T-cell (primary cell): ENCODE measurements at regions not wholly inside any gene's neighbourhood (a gene's known extent, or its start where the extent isn't known, plus 50 kb on each side); places are given as distances from the start of the nearest gene placed in this dataset.
A peak's percentile ranks its signal among the peaks of the same experiment; 100 is the strongest.
"Not testable (repeated sequence)": the region's sequence is repeated elsewhere in the genome, so short reads cannot be mapped to it uniquely, and the experiment has no call there.

ENCODE experiments used
- ATAC-seq, 4 experiments: fragments of 200-7000 bp in 3 of 4; fragments of 150-1000 bp in 1 of 4; cut with Tn5 transposase; replicated peaks in 1 of 4; 1 replicate in 3 of 4; 2 replicates in 1 of 4; pipeline ENCODE4 v1.10.0; 2021; ENCODE audit warnings: moderate library complexity in 3 of 4, mild to moderate bottlenecking in 2 of 4, moderate number of reproducible peaks in 1 of 4
- CTCF ChIA-PET, 2 donors: fragments of 300-600 bp; sonication (Branson Sonifier 250); formaldehyde crosslinking; loops; one replicate each; lab custom pipeline; 2022; ENCODE audit warnings: antibody characterized with exemption in 2 of 2; lab: Charles Lee
- POLR2A ChIA-PET, 2 donors: fragments of 300-600 bp; sonication (Branson Sonifier 250); formaldehyde crosslinking; loops; one replicate each; lab custom pipeline; 2022; ENCODE audit warnings: antibody characterized with exemption in 2 of 2; lab: Charles Lee
- DNase-seq, 35 experiments: peaks; one replicate each; pipeline versions ENCODE4 v3.0.0 to v3.0.0-alpha.2; 2013 to 2023
- H3K27ac ChIP-seq: one replicate; pipeline ENCODE4 v1.5.1; 2013; ENCODE audit warnings: low read length
- H3K27me3 ChIP-seq, 2 experiments: replicated peaks in 1 of 2; 1 replicate in 1 of 2; 2 replicates in 1 of 2; pipeline versions ENCODE4 v1.6.1 to v1.7.0; 2013; ENCODE audit warnings: low read length in 1 of 2, mixed read lengths in 1 of 2; ENCODE audit not compliant: control insufficient read depth in 2 of 2, insufficient read depth in 2 of 2; ENCODE audit errors: extremely low read depth in 1 of 2
- H3K36me3 ChIP-seq, 2 donors: 1 replicate in 1 of 2; 2 replicates in 1 of 2; pipeline versions ENCODE4 v1.6.1 to v1.7.0; 2013; ENCODE audit warnings: low read length in 1 of 2; ENCODE audit not compliant: control insufficient read depth in 2 of 2, insufficient read depth in 1 of 2; ENCODE audit errors: extremely low read depth in 1 of 2
- H3K4me1 ChIP-seq, 2 experiments: 1 replicate in 1 of 2; 2 replicates in 1 of 2; pipeline versions ENCODE4 v1.6.1 to v1.7.0; 2013; ENCODE audit warnings: low read length in 2 of 2, mixed read lengths in 1 of 2; ENCODE audit not compliant: insufficient read depth in 2 of 2, control insufficient read depth in 1 of 2; ENCODE audit errors: extremely low read depth in 1 of 2
- H3K4me3 ChIP-seq, 2 donors: 1 replicate in 1 of 2; 2 replicates in 1 of 2; pipeline versions ENCODE4 v1.5.1 to v1.7.0; 2013; ENCODE audit warnings: mild to moderate bottlenecking in 2 of 2, low read length in 1 of 2, moderate library complexity in 1 of 2; ENCODE audit not compliant: control insufficient read depth in 1 of 2; ENCODE audit errors: extremely low read depth in 1 of 2
- H3K9me3 ChIP-seq: 2 replicates; pipeline ENCODE4 v1.7.0; 2013
- H3K27ac Mint-ChIP-seq, 2 donors: one replicate each; pipeline ENCODE4 v1.8.0; 2020 to 2021; ENCODE audit warnings: mild to moderate bottlenecking in 2 of 2, mixed read lengths in 2 of 2
- H3K27me3 Mint-ChIP-seq, 2 donors: one replicate each; pipeline ENCODE4 v1.8.0; 2021 to 2022; ENCODE audit warnings: mixed read lengths in 2 of 2
- H3K36me3 Mint-ChIP-seq: one replicate; pipeline ENCODE4 v1.8.0; 2021; ENCODE audit warnings: mixed read lengths
- H3K4me1 Mint-ChIP-seq, 3 donors: one replicate each; pipeline ENCODE4 v1.8.0; 2020 to 2022; ENCODE audit warnings: mixed read lengths in 3 of 3, mild to moderate bottlenecking in 1 of 3
- H3K4me3 Mint-ChIP-seq, 3 donors: one replicate each; pipeline ENCODE4 v1.8.0; 2020 to 2022; ENCODE audit warnings: mild to moderate bottlenecking in 3 of 3, mixed read lengths in 3 of 3, moderate library complexity in 3 of 3
- H3K9me3 Mint-ChIP-seq, 3 donors: one replicate each; pipeline ENCODE4 v1.8.0; 2020 to 2022; ENCODE audit warnings: mixed read lengths in 3 of 3
- WGBS: methylation state at CpG from one replicate; pipeline ENCODE4 v1.1.5; 2013; ENCODE audit warnings: missing lambda C conversion rate; ENCODE audit not compliant: insufficient coverage; 5-methylcytosine and 5-hydroxymethylcytosine counted together

GRCh38 chr3:75337226-75337900, 326.8 kb upstream of the FRG2C start:
- Mint-ChIP-seq H3K27me3 (peaks cover 0 to 3% of the 10 kb centered on the region in 2 donors), H3K4me1 (no peaks in the 10 kb centered on the region), H3K9me3 (peaks cover 0 to 5% (median 0%) of the 10 kb centered on the region in 3 donors), H3K36me3 (no peaks in the 10 kb centered on the region), H3K27ac (no peak overlapping the region), H3K4me3 (no peak overlapping the region)
- H3K9me3 ChIP-seq, result no peaks in the 10 kb centered on the region
- CTCF ChIA-PET, result no interaction called here
- no peaks in the 10 kb centered on the region for H3K27me3 ChIP-seq
- POLR2A ChIA-PET, result no interaction called here
- ATAC-seq, result no peak
- DNase-seq, result no peak
- no peaks in the 10 kb centered on the region for H3K4me1 ChIP-seq
- no CpG with 5 or more reads among the region's 3 CpGs for WGBS
- no peaks in the 10 kb centered on the region for H3K36me3 ChIP-seq
- no peak overlapping the region for H3K4me3 ChIP-seq
- H3K27ac ChIP-seq, result no peak overlapping the region

GRCh38 chr3:75338342-75338741, 325.8 kb upstream of the FRG2C start:
- H3K9me3 ChIP-seq, result no peaks in the 10 kb centered on the region
- no peaks in the 10 kb centered on the region for H3K27me3 ChIP-seq
- no peak overlapping the region for H3K4me3 ChIP-seq
- ATAC-seq (no peak), DNase-seq (no peak)
- Mint-ChIP-seq H3K4me1 (no peaks in the 10 kb centered on the region), H3K9me3 (peaks cover 0 to 5% (median 0%) of the 10 kb centered on the region in 3 donors), H3K27me3 (peaks cover 0 to 3% of the 10 kb centered on the region in 2 donors), H3K27ac (no peak overlapping the region), H3K4me3 (no peak overlapping the region), H3K36me3 (no peaks in the 10 kb centered on the region)
- POLR2A ChIA-PET, result no interaction called here
- CTCF ChIA-PET, result no interaction called here
- H3K4me1 ChIP-seq, result no peaks in the 10 kb centered on the region
- no peak overlapping the region for H3K27ac ChIP-seq
- no peaks in the 10 kb centered on the region for H3K36me3 ChIP-seq
- 40% methylated on average over 2 of the region's 3 CpGs for WGBS

- WGBS, result 80% methylated on average over 7 of the region's 12 CpGs
- POLR2A ChIA-PET, result no interaction called here
- H3K9me3 Mint-ChIP-seq, result no peaks in the 10 kb centered on the region
- H3K4me3 ChIP-seq, result no peak overlapping the region
- no peaks in the 10 kb centered on the region for H3K36me3 ChIP-seq
- CTCF ChIA-PET, result no interaction called here
- H3K9me3 ChIP-seq, result no peaks in the 10 kb centered on the region
- H3K4me1 Mint-ChIP-seq, result no peaks in the 10 kb centered on the region
- peaks cover 0 to 3% of the 10 kb centered on the region in 2 donors for H3K27me3 Mint-ChIP-seq
- no peaks in the 10 kb centered on the region for H3K27me3 ChIP-seq
- H3K27ac Mint-ChIP-seq, result no peak overlapping the region
- no peak overlapping the region for H3K4me3 Mint-ChIP-seq
- H3K27ac ChIP-seq, result no peak overlapping the region
- H3K4me1 ChIP-seq, result no peaks in the 10 kb centered on the region
- ATAC-seq (no peak), DNase-seq (no peak)
- no peaks in the 10 kb centered on the region for H3K36me3 Mint-ChIP-seq
Measured at GRCh38 chr3:75341324-75342067, 322.6 kb upstream of the FRG2C start.

- Mint-ChIP-seq H3K27me3 (peaks cover 0 to 3% of the 10 kb centered on the region in 2 donors), H3K36me3 (no peaks in the 10 kb centered on the region), H3K27ac (no peak overlapping the region), H3K4me1 (no peaks in the 10 kb centered on the region), H3K9me3 (no peaks in the 10 kb centered on the region), H3K4me3 (no peak overlapping the region)
- ATAC-seq (no peak), DNase-seq (no peak)
- 71% methylated on average over 2 of the region's 5 CpGs for WGBS
- Histone ChIP-seq H3K27me3 (no peaks in the 10 kb centered on the region), H3K4me3 (no peak overlapping the region), H3K36me3 (no peaks in the 10 kb centered on the region), H3K9me3 (no peaks in the 10 kb centered on the region), H3K27ac (no peak overlapping the region), H3K4me1 (no peaks in the 10 kb centered on the region)
- POLR2A ChIA-PET, result no interaction called here
- CTCF ChIA-PET, result no interaction called here
Measured at GRCh38 chr3:75342425-75342824, 321.7 kb upstream of the FRG2C start.

- H3K27ac ChIP-seq, H3K27me3 Mint-ChIP-seq, ATAC-seq, H3K27me3 ChIP-seq, H3K9me3 Mint-ChIP-seq, H3K36me3 Mint-ChIP-seq, H3K4me1 ChIP-seq, DNase-seq, H3K4me3 Mint-ChIP-seq, POLR2A ChIA-PET, H3K9me3 ChIP-seq, H3K4me3 ChIP-seq, H3K36me3 ChIP-seq, H3K27ac Mint-ChIP-seq, H3K4me1 Mint-ChIP-seq, CTCF ChIA-PET: not testable (repeated sequence)
- WGBS, result 91% methylated on average over 6 of the region's 9 CpGs
Measured at GRCh38 chr3:75350536-75350935, 313.6 kb upstream of the FRG2C start.

- H3K36me3 ChIP-seq, H3K4me1 ChIP-seq, H3K36me3 Mint-ChIP-seq, H3K27me3 Mint-ChIP-seq, H3K27me3 ChIP-seq, H3K4me3 ChIP-seq, H3K4me1 Mint-ChIP-seq, H3K27ac ChIP-seq, H3K27ac Mint-ChIP-seq, CTCF ChIA-PET, H3K4me3 Mint-ChIP-seq, H3K9me3 Mint-ChIP-seq, POLR2A ChIA-PET, ATAC-seq, H3K9me3 ChIP-seq: not testable (repeated sequence)
- 87% methylated on average over 8 of the region's 16 CpGs for WGBS
- peak in 3 of 35 experiments; percentile 1 to 5 (median 2) for DNase-seq
Measured at GRCh38 chr3:75362086-75362784, 301.9 kb upstream of the FRG2C start.
